GM12878 (cell line): ENCODE measurements at regions not wholly inside any gene's neighbourhood (a gene's known extent, or its start where the extent isn't known, plus 50 kb on each side); places are given as distances from the start of the nearest gene placed in this dataset.

ENCODE experiments used
- ATAC-seq: fragments of 200-7000 bp; cut with Tn5 transposase; 3 replicates; pipeline ENCODE4 v1.9.1; 2020; ENCODE audit warnings: mild to moderate bottlenecking, moderate library complexity
- BruUV-seq: library from RNA; stranded (reverse); fragments of 400-500 nt; replicated peaks from 2 replicates; lab custom pipeline; 2021; lab: Mats Ljungman, UMichigan
- CTCF ChIA-PET: fragments of 300-600 bp; sonication (Branson Sonifier 250); formaldehyde crosslinking; extraction: SDS; loops from one replicate; lab custom pipeline; 2021; ENCODE audit warnings: inconsistent platforms; lab: Yijun Ruan, JAX
- POLR2A ChIA-PET: fragments of 350-600 bp; formaldehyde crosslinking; extraction: SDS; loops from one replicate; lab custom pipeline; 2021; ENCODE audit warnings: inconsistent platforms; lab: Charles Lee
- RAD21 ChIA-PET: fragments of 300-600 bp; sonication (Branson Sonifier 250); formaldehyde crosslinking; loops from one replicate; lab custom pipeline; 2023; ENCODE audit warnings: antibody characterized with exemption; ENCODE audit not compliant: unreplicated experiment; lab: Charles Lee
- SMC1A ChIA-PET: fragments of 300-600 bp; sonication (Branson Sonifier 250); formaldehyde crosslinking; loops from one replicate; lab custom pipeline; 2023; ENCODE audit not compliant: unreplicated experiment, uncharacterized antibody; lab: Charles Lee
- DNase-seq: peaks from one replicate; pipeline ENCODE4 v3.0.0-alpha.2; 2011; ENCODE audit warnings: low read depth, low spot score
- FAIRE-seq: peaks from 3 replicates; lab custom pipeline; 2011; peaks lifted over from hg19 to GRCh38; lab: Jason Lieb, UNC
- H2AFZ ChIP-seq: 2 replicates; pipeline ENCODE4 v1.6.0; 2011; ENCODE audit warnings: low read depth, low read length, control low read depth; ENCODE audit not compliant: control insufficient read depth
- H3K27ac ChIP-seq: 2 replicates; pipeline ENCODE4 v1.5.1; 2011; ENCODE audit warnings: control low read depth; ENCODE audit not compliant: control insufficient read depth, insufficient read depth
- H3K27me3 ChIP-seq, 2 experiments: replicated peaks in 1 of 2; 2 replicates each; pipeline versions ENCODE4 v1.6.0 to v1.6.1; 2011; ENCODE audit warnings: low read length in 1 of 2; ENCODE audit not compliant: control insufficient read depth in 2 of 2, insufficient read depth in 2 of 2
- H3K36me3 ChIP-seq, 2 experiments: 2 replicates each; pipeline ENCODE4 v1.5.1; 2011; ENCODE audit warnings: low read length in 1 of 2; ENCODE audit not compliant: control insufficient read depth in 2 of 2, insufficient read depth in 2 of 2
- H3K4me1 ChIP-seq: 2 replicates; pipeline ENCODE4 v1.6.1; 2011; ENCODE audit warnings: mild to moderate bottlenecking, low read length, moderate library complexity, mixed read lengths; ENCODE audit not compliant: control insufficient read depth, insufficient read depth
- H3K4me2 ChIP-seq: 2 replicates; pipeline ENCODE4 v1.6.0; 2011; ENCODE audit warnings: control low read depth; ENCODE audit not compliant: control insufficient read depth, insufficient read depth
- H3K4me3 ChIP-seq: fragments of 200-600 bp; sonication (generic); 2 replicates; pipeline ENCODE4 v1.5.1; 2016
- H3K79me2 ChIP-seq: 2 replicates; pipeline ENCODE4 v1.6.0; 2011; ENCODE audit warnings: low read length; ENCODE audit not compliant: control insufficient read depth, insufficient read depth
- H3K9ac ChIP-seq: 2 replicates; pipeline ENCODE4 v1.8.0; 2011; ENCODE audit warnings: low read length, control low read depth, mixed read lengths; ENCODE audit not compliant: control insufficient read depth, insufficient read depth
- H3K9me3 ChIP-seq: replicated peaks from 3 replicates; pipeline ENCODE4 v1.5.1; 2011; ENCODE audit warnings: mild to moderate bottlenecking, low read length; ENCODE audit not compliant: control insufficient read depth, insufficient read depth
- H4K20me1 ChIP-seq: 2 replicates; pipeline ENCODE4 v1.6.0; 2011; ENCODE audit not compliant: control insufficient read depth, insufficient read depth
- CBFB ChIP-seq: IDR thresholded peaks from 2 replicates; pipeline ENCODE4 v1.6.1; 2016; ENCODE audit warnings: antibody characterized with exemption, low read depth
- CEBPZ ChIP-seq: fragments of 150-350 bp; IDR thresholded peaks from 2 replicates; pipeline ENCODE4 v1.6.1; 2016; ENCODE audit warnings: low read depth, low read length
- ETV6 ChIP-seq, 2 experiments: fragments of 450-650 bp in 1 of 2; IDR thresholded peaks in 1 of 2; conservative IDR thresholded peaks in 1 of 2; 2 replicates each; pipeline ENCODE4 v1.6.1; 2014; ENCODE audit warnings: antibody characterized with exemption in 1 of 2, borderline replicate concordance in 1 of 2, low read depth in 1 of 2, mild to moderate bottlenecking in 1 of 2, moderate library complexity in 1 of 2
- EZH2 ChIP-seq: IDR thresholded peaks from 2 replicates; pipeline ENCODE4 v1.6.1; 2012; ENCODE audit warnings: low read depth, mild to moderate bottlenecking, control low read depth, inconsistent platforms, low read length, borderline replicate concordance; ENCODE audit not compliant: control insufficient read depth
- HDAC2 ChIP-seq: fragments of 200-600 bp; sonication (generic); IDR thresholded peaks from 2 replicates; pipeline ENCODE4 v1.6.1; 2017
- JUND ChIP-seq: IDR thresholded peaks from 2 replicates; pipeline ENCODE4 v1.6.1; 2012; ENCODE audit warnings: low read depth, mild to moderate bottlenecking, low read length, improper control_type of control experiment, moderate library complexity
- LARP7 ChIP-seq: fragments of 450-650 bp; IDR thresholded peaks from 2 replicates; pipeline ENCODE4 v1.6.1; 2017; ENCODE audit warnings: mild to moderate bottlenecking
- NFIC ChIP-seq: IDR thresholded peaks from 2 replicates; pipeline ENCODE4 v1.6.1; 2012; ENCODE audit warnings: low read depth, mild to moderate bottlenecking, inconsistent platforms, low read length, moderate library complexity
- RAD51 ChIP-seq: fragments of 450-650 bp; IDR thresholded peaks from 2 replicates; pipeline ENCODE4 v1.6.1; 2016; ENCODE audit warnings: moderate library complexity, mild to moderate bottlenecking, inconsistent platforms
- RELA ChIP-seq: fragments of 450-650 bp; IDR thresholded peaks from 2 replicates; pipeline ENCODE4 v1.8.0; 2014; ENCODE audit warnings: borderline replicate concordance; ENCODE audit not compliant: partially characterized antibody
- RFX5 ChIP-seq: IDR thresholded peaks from 2 replicates; pipeline ENCODE4 v1.6.1; 2011; ENCODE audit warnings: low read depth, low read length, improper control_type of control experiment
- RUNX3 ChIP-seq: IDR thresholded peaks from 2 replicates; pipeline ENCODE4 v1.6.1; 2012; ENCODE audit warnings: low read length, inconsistent platforms
- WGBS: methylation state at CpG from one replicate; pipeline ENCODE4 v1.1.6; 2016; ENCODE audit warnings: low lambda C conversion rate; ENCODE audit not compliant: insufficient replicate concordance, insufficient coverage; ENCODE audit errors: missing lambda C conversion rate; 5-methylcytosine and 5-hydroxymethylcytosine counted together
- in situ Hi-C: fragments of 300-500 bp; cut with MboI; formaldehyde crosslinking; loops from 9 replicates; pipeline ENCODE4 v1.14.3; 2018; ENCODE audit warnings: mixed read lengths
- intact Hi-C: fragments of 100-400 bp; cut with micrococcal nuclease; formaldehyde crosslinking; loops from one replicate; pipeline ENCODE4 v1.14.2; 2022; ENCODE audit not compliant: unreplicated experiment

DNA sequence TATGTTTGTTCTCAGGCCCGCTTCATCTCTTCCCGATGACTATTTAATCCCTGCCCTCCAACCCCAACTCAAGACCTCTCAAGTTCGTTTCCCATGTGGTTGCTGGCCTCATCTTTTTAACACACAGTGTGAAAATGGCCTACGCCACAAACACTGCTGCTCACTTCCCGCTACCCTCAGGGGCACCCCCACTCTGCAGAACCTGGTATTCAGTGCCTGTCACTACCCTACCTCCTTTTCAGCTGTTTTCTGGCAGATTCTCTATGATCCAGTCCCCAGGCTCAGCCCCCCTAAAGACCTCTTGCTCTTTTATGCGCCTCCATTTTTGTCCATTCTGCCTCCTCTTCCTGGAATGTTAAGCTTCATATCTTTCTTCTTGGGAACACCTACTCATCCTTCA is 152.6 kb upstream of the C1orf174 start:
- in situ Hi-C loops = no loop called here
- H3K36me3 ChIP-seq = no peaks in the 10 kb centered on the region
- ChIA-PET POLR2A (no interaction called here), CTCF (no interaction called here), RAD21 (no interaction called here), SMC1A (no interaction called here)
- no peaks in the 10 kb centered on the region for H4K20me1 ChIP-seq
- no peaks in the 10 kb centered on the region for H3K79me2 ChIP-seq
- WGBS = 40% methylated on average over 6 of the region's 6 CpGs
- ATAC-seq (no peak), FAIRE-seq (no peak), DNase-seq (no peak)
- H3K4me1 ChIP-seq = no peaks in the 10 kb centered on the region
- no peak overlapping the region for H2AFZ ChIP-seq
- TF ChIP-seq JUND (no peak), RELA (no peak), LARP7 (no peak), ETV6 (conservative IDR thresholded peaks at IDR 0.05 in 1 of 2, IDR thresholded peaks at IDR 0.05 in 1 of 2; ENCODE audit: borderline replicate concordance in 1 of 2, low read depth in 1 of 2) (no peak), NFIC (no peak), RFX5 (no peak), CEBPZ (no peak), EZH2 (no peak), RAD51 (no peak), HDAC2 (no peak), CBFB (no peak), RUNX3 (no peak)
- no peak overlapping the region for H3K4me3 ChIP-seq
- H3K9ac ChIP-seq = no peak overlapping the region
- BruUV-seq = no TSS peak
- H3K9me3 ChIP-seq = no peaks in the 10 kb centered on the region; the same call in 2 of the 3 replicates
- H3K27ac ChIP-seq = no peak overlapping the region
- no peaks in the 10 kb centered on the region for H3K27me3 ChIP-seq
- intact Hi-C loops = no loop called here
- H3K4me2 ChIP-seq = no peak overlapping the region
